ENCODE measurements at regions not wholly inside any gene's neighbourhood (a gene's known extent, or its start where the extent isn't known, plus 50 kb on each side); places are given as distances from the start of the nearest gene placed in this dataset.
"Not testable (repeated sequence)": the region's sequence is repeated elsewhere in the genome, so short reads cannot be mapped to it uniquely, and the experiment has no call there.

GRCh38 chr2:147149575-147150240 is 695.1 kb upstream of the ACVR2A start:
- Histone ChIP-seq H3K4me3 (replicated peaks; ENCODE audit: insufficient read depth, low read length) (no peak overlapping the region), H3K27ac (replicated peaks) (no peak overlapping the region), H3K27me3 (ENCODE audit: insufficient read depth, poor library complexity, severe bottlenecking) (no peaks in the 10 kb centered on the region)
- TF ChIP-seq POLR2AphosphoS5 (IDR thresholded peaks at IDR 0.05; ENCODE audit: low read depth) (no peak), REST (IDR thresholded peaks at IDR 0.05; ENCODE audit: insufficient replicate concordance, low read depth) (no peak), GABPA (IDR thresholded peaks at IDR 0.05; ENCODE audit: low read depth) (no peak), CTCF (IDR thresholded peaks at IDR 0.05; ENCODE audit: insufficient read depth, low read length) (no peak), SPI1 (IDR thresholded peaks at IDR 0.05; ENCODE audit: borderline replicate concordance, low read depth) (no peak)
- DNase-seq (ENCODE audit: low read depth in 1 of 2, low spot score in 1 of 2), result no peak

- Histone ChIP-seq H3K27me3 (ENCODE audit: insufficient read depth, poor library complexity, severe bottlenecking) (no peaks in the 10 kb centered on the region), H3K27ac (replicated peaks) (no peak overlapping the region), H3K4me3 (replicated peaks; ENCODE audit: insufficient read depth, low read length) (no peak overlapping the region)
- DNase-seq (ENCODE audit: low read depth in 1 of 2, low spot score in 1 of 2), result no peak
- TF ChIP-seq POLR2AphosphoS5 (IDR thresholded peaks at IDR 0.05; ENCODE audit: low read depth) (no peak), GABPA (IDR thresholded peaks at IDR 0.05; ENCODE audit: low read depth) (no peak), SPI1 (IDR thresholded peaks at IDR 0.05; ENCODE audit: borderline replicate concordance, low read depth) (no peak), REST (IDR thresholded peaks at IDR 0.05; ENCODE audit: insufficient replicate concordance, low read depth) (no peak), CTCF (IDR thresholded peaks at IDR 0.05; ENCODE audit: insufficient read depth, low read length) (no peak)
Measured at GRCh38 chr2:147147802-147148201, 697.0 kb upstream of the ACVR2A start.

GRCh38 chr2:147141930-147142329 is 702.9 kb upstream of the ACVR2A start:
- Histone ChIP-seq H3K27me3 (ENCODE audit: insufficient read depth, poor library complexity, severe bottlenecking) (no peaks in the 10 kb centered on the region), H3K4me3 (replicated peaks; ENCODE audit: insufficient read depth, low read length) (no peak overlapping the region), H3K27ac (replicated peaks) (no peak overlapping the region)
- DNase-seq (ENCODE audit: low read depth in 1 of 2, low spot score in 1 of 2), result no peak
- no peak for TF ChIP-seq SPI1 (IDR thresholded peaks at IDR 0.05; ENCODE audit: borderline replicate concordance, low read depth)
- no peak for TF ChIP-seq GABPA (IDR thresholded peaks at IDR 0.05; ENCODE audit: low read depth)
- TF ChIP-seq REST (IDR thresholded peaks at IDR 0.05; ENCODE audit: insufficient replicate concordance, low read depth), result no peak
- TF ChIP-seq CTCF (IDR thresholded peaks at IDR 0.05; ENCODE audit: insufficient read depth, low read length), result no peak
- TF ChIP-seq POLR2AphosphoS5 (IDR thresholded peaks at IDR 0.05; ENCODE audit: low read depth), result no peak

- H3K4me3 ChIP-seq (replicated peaks; ENCODE audit: insufficient read depth, low read length); H3K27ac ChIP-seq (replicated peaks); H3K27me3 ChIP-seq (ENCODE audit: insufficient read depth, poor library complexity, severe bottlenecking); DNase-seq (ENCODE audit: low read depth in 1 of 2, low spot score in 1 of 2): not testable (repeated sequence)
Measured at GRCh38 chr2:147139732-147140131, 705.1 kb upstream of the ACVR2A start.

Measured in HL-60 (cell line).